ENCODE measurements at regions not wholly inside any gene's neighbourhood (a gene's known extent, or its start where the extent isn't known, plus 50 kb on each side); places are given as distances from the start of the nearest gene placed in this dataset.

GRCh38 chr14:21768116-21768874, 94.7 kb upstream of the OR4E1 start:
- TF ChIP-seq, protein P1, sequence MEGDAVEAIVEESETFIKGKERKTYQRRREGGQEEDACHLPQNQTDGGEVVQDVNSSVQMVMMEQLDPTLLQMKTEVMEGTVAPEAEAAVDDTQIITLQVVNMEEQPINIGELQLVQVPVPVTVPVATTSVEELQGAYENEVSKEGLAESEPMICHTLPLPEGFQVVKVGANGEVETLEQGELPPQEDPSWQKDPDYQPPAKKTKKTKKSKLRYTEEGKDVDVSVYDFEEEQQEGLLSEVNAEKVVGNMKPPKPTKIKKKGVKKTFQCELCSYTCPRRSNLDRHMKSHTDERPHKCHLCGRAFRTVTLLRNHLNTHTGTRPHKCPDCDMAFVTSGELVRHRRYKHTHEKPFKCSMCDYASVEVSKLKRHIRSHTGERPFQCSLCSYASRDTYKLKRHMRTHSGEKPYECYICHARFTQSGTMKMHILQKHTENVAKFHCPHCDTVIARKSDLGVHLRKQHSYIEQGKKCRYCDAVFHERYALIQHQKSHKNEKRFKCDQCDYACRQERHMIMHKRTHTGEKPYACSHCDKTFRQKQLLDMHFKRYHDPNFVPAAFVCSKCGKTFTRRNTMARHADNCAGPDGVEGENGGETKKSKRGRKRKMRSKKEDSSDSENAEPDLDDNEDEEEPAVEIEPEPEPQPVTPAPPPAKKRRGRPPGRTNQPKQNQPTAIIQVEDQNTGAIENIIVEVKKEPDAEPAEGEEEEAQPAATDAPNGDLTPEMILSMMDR (IDR thresholded peaks at IDR 0.05): no peak
- TF ChIP-seq POLR2A (IDR thresholded peaks at IDR 0.05): no peak

Data from adrenal gland (tissue), 5 donors.